DMS53 treated with DMSO at 0.1 percent for 48 hours (cell line): ENCODE measurements at regions not wholly inside any gene's neighbourhood (a gene's known extent, or its start where the extent isn't known, plus 50 kb on each side); places are given as distances from the start of the nearest gene placed in this dataset.
"Not testable (repeated sequence)": the region's sequence is repeated elsewhere in the genome, so short reads cannot be mapped to it uniquely, and the experiment has no call there.

Experiments
- DNase-seq: peaks from one replicate; lab custom pipeline; 2025; ENCODE audit not compliant: unreplicated experiment; lab: John Stamatoyannopoulos, UW

GRCh38 chr5:85388770-85389169 is 1004.1 kb upstream of the EDIL3 start:
- no peak for DNase-seq

DNA sequence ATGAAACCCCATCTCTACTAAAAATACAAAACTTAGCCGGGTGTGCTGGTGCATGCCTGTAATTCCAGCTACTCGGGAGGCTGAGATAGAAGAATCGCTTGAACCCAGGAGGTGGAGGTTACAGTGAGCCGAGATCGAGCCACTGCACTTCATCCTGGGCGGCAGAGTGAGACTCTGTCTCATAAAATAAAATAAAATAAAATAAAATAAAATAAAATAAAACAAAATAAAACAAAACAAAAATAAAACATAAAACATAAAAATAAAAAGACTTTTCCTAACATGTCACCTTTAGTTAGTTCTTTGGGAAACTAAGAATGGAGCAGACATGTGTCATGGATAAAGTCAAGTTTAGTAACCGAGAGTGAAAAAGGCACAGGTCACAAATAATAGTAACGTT is 1007.6 kb upstream of the EDIL3 start:
- not testable (repeated sequence) for DNase-seq

GRCh38 chr5:85395526-85395925 is 1010.8 kb upstream of the EDIL3 start:
- DNase-seq = no peak

GRCh38 chr5:85397451-85397850 is 1012.8 kb upstream of the EDIL3 start:
- no peak for DNase-seq

DNA sequence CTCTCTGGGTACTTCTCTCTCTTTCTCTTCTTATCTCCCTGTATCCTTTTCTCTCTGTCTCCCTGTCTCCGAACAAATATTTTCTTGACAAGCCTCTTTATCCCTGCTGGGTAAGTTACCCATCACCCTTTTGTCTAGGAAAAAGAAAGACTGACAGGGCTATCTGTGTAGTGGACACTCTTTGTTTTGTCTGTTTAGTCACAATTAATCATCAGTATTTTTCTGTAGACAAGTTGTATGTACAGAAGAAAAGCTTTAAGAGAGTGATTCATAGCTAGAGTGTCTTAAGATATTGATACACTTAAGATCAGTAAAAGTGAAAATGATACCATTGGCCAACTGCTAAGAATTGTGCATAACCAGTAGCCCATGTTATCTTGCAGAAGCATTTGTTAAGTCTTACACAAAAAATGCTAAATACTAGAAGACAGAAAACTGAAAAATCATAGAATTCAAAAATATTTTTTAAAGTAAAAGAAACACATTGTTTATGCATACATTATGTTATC is 1043.8 kb upstream of the EDIL3 start:
- DNase-seq = no peak

GRCh38 chr5:85431726-85432125 is 1047.0 kb upstream of the EDIL3 start:
- not testable (repeated sequence) for DNase-seq

- no peak for DNase-seq
Observed at GRCh38 chr5:85441156-85441555, 1056.5 kb upstream of the EDIL3 start.

GRCh38 chr5:85441853-85442252 is 1057.2 kb upstream of the EDIL3 start:
- DNase-seq = no peak

DNA sequence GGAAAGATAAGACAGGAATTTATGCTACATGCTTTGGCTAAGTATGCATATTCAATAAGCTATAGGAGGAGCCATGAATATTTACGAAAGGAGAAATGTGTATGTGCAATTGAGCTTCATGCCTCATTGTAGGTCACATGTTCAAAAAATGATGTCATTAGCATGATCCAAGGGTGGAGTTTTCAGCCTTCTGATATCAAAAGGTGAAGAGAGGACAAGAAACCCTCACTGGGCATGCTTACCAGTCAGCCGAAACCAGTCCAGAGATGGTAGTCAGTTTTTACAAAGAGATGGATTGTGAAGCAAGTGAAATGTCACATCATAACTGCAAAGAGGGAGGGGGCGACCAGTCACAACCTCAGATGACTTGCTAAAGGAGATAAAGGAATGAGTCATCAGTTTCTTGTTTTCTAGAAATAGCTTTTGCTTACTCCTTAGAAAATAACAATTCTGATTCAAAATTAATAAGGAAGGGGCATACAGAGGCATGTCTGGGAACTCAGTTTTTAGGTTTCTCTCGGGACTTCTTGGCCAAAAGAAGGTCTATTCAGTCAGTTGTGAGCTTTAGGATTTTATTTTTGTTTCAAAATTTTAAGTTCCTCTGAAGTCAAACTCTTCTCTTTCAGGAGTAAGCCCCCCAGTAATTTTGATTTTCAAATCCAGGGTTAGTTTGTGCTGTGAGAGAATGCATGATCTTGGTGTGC is 1067.8 kb upstream of the EDIL3 start:
- no peak for DNase-seq

DNA sequence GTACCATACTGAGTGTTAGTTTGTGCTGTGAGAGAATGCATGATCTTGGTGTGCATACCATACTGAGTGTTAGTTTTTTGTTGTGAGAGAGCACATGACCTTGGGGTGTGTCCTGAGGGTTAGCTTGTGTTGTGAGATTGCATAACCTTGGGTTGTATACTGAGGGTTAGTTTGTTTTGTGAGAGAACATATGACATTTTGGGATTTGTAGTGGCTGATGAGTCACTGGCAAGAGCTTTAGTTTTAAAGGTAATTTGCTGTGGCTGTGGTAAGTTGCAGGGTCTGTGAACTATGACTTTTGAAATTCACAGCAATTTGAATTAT is 1068.3 kb upstream of the EDIL3 start:
- no peak for DNase-seq

DNA sequence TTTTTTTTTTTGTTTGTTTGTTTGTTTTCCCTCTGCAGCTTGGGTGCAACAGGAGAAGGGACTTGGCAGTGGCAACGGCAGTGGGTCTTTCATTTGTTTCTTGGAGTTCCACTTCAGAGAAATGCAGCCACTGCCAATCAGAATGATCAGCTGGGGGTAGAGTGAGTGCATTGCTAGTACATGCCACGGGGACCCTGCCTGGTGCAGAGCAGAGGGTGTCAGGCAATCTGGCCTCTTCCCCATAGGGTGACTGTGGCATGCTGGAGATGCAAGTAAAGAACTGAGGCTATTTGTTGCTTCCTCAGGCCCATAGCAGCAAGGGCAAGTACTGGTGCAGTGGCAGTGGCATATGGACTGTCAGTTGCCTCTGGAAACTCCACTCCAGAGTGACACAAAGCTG is 1073.6 kb upstream of the EDIL3 start:
- DNase-seq = no peak

- DNase-seq = no peak
Observed at GRCh38 chr5:85462957-85463356, 1078.3 kb upstream of the EDIL3 start.

GRCh38 chr5:85466423-85466822 is 1081.7 kb upstream of the EDIL3 start:
- no peak for DNase-seq

- DNase-seq = no peak
Observed at GRCh38 chr5:85472749-85473148, 1088.1 kb upstream of the EDIL3 start.

DNA sequence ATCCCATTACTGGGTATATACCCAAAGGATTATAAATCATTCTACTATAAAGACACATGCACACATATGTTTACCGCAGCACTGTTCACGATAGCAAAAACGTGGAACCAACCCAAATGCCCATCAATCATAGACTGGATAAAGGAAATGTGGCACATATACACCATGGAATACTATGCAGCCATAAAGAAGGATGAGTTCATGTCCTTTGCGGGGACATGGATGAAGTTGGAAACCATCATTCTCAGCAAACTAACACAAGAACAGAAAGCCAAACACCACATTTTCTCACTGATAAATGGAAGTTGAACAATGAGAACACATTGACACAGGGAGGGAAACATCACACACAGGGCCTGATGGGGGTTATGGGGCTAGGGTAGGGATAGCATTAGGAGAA is 1090.5 kb upstream of the EDIL3 start:
- DNase-seq = not testable (repeated sequence)

- DNase-seq = no peak
Observed at GRCh38 chr5:85476617-85477016, 1091.9 kb upstream of the EDIL3 start.

DNA sequence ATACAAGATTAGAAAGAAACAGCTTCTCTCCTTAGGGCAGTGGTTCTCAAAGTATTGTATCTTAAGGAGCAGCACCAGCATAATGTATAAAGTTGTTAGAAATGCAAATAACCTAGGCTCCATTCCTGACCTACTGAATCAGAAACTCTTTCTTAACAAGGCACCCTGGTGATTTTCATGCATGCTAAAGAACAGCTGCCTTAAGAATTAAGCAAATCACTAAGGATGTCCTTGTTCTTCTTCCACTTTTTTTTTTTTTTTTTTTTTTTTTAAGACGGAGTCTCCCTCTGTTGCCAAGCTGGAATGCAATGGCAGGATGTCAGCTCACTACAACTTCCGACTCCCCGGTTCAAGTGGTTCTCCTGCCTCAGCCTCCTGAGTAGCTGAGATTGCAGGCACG is 1095.2 kb upstream of the EDIL3 start:
- no peak for DNase-seq

GRCh38 chr5:85484982-85485574 is 1100.4 kb upstream of the EDIL3 start:
- DNase-seq = no peak

DNA sequence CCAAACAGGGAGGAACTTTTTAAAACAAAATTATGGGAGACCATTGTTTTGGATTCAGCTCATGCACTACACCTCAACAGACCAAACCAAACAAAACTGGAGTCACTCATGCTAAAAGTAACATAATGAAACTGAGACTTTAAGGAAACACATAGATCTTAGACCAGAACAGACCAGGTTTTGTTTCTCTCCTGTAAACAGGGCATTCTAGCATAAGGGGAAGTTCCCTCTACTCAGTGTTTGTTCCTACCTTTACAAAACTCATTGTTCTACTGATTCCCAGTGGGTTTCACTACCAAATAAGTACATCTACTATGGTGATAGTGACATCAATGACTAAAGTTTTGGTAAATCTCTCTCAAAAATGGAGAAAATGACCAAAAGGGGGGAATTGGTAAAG is 1103.6 kb upstream of the EDIL3 start:
- no peak for DNase-seq

GRCh38 chr5:85500869-85501268 is 1116.2 kb upstream of the EDIL3 start:
- DNase-seq = peak; percentile 11

- DNase-seq = no peak
Observed at GRCh38 chr5:85512896-85513295, 1104.8 kb upstream of the COX7C start.

GRCh38 chr5:85515588-85515987 is 1102.2 kb upstream of the COX7C start:
- no peak for DNase-seq

DNA sequence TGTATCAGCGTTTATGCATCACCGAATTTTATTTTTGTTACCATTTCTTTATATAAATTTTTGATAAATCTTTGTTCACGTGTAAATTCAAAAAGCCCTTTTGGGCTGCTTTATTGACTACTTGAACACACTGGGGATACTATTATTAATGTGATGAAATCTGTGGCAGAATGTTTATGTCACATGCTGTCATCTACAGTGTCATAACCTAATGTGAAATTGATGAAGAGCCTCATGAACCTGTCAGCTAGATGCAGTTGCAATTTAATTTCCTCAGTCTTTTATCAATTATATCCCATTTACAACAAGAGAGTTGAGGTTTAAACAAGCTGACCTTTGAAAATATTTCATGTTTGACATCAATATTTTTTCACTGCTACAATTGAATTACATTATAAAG is 1100.4 kb upstream of the COX7C start:
- no peak for DNase-seq
